Activated T-cell treated with anti-CD3 and anti-CD28 coated beads, Interleukin-2, amount 50 U/mL, for 48 hours (primary cell): ENCODE measurements at regions not wholly inside any gene's neighbourhood (a gene's known extent, or its start where the extent isn't known, plus 50 kb on each side); places are given as distances from the start of the nearest gene placed in this dataset.

Experiments
- DNase-seq, 2 experiments: peaks; one replicate each; pipeline ENCODE4 v3.0.0-alpha.2; 2020

DNA sequence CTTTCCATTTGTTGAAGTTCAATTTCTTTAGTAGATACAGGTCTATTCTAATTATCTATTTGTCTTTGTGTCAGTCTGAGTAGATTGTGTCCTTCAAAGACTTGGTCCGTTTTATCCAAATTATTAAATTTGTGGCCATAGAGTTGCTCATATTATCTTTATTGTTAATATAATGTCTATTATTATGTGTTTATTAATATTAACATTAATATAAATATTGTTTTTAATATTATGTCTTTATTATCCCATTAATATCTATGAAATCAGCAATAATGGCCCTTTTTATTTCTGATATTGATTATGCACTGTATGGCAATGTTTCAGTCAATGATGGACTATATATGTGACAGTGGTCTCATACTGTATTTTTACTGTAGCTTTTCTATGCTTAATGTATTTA lies 2067.3 kb upstream of the AGA start:
- DNase-seq = no peak

DNA sequence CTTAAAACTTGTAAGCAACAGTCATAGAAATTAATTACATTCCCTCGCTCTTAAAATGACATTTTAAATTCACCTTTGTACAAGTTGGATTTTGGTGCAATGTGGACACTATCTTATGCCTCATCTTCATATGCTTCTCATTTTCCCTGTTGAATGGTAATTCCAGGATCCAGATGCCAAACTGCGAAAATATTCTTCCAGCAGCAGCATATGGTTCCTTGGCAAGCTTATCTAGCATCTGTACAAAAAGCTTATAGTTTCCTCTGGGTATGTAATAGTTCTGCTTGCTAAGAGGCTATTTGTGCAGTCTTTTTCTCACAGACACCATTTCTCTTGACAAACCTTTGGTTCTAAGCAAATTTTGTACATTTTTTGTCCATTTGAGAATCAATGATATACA lies 2079.7 kb upstream of the AGA start:
- no peak for DNase-seq

- no peak for DNase-seq
These were observed 2088.7 kb upstream of the AGA start for GRCh38 chr4:179530958-179531357.

GRCh38 chr4:179536694-179537093 lies 2094.5 kb upstream of the AGA start:
- no peak for DNase-seq

DNA sequence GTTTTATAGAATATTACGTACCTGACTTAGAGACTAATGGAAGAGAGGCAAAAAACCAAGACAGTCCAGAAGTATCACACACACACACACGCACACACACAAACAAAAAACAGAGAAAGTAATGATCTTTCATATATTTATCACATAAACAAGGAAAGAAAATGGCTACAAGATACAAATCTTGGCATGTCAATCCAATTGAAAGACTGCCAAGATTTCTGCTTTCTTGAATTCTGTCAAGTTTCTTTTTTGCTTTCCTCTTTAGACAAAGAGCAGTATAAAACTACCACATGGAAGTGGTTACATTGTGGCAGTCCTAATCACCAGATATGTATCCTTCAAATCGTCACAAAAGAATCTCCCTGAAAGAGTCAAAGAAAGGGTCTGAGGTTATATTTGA lies 2097.4 kb upstream of the AGA start:
- DNase-seq = no peak

DNA sequence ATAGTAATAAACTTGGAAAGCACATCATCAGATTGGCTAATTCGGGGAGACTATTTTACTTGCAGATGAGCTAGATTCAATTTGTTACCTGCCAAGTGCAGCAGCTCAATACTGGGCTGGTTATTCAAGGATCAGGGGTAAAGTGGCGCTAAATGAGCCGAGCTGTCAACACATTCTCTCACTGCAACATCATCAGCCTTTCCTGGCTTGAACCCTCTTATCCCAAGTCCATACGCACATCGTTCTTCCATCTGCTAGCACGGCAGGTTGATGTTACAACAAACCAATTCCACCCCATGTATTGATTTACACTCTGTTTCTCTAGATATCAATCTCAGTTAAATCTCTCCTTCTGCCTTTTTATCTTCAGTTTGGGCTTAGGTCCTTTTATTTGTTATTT lies 2101.5 kb upstream of the AGA start:
- DNase-seq = no peak

GRCh38 chr4:179544496-179544895 lies 2102.3 kb upstream of the AGA start:
- DNase-seq = no peak

DNA sequence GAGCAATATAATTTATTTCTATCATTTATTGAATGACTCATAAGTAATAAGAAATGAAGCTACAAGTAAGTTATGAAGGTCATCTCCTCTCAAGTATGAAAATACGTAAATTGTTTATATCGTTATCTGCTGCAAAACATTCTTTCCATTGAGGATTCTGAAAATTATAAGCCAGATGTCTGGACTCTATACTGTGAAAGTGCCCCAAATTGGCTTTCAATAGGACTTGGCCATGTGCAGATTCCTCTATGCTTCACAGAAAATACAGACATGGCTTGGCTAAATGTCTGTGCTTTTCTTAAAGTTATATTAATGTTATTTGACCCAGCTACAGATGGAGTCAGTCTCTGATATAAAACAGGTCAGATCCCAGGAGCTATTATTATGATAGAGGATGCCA lies 2109.9 kb upstream of the AGA start:
- DNase-seq = no peak

GRCh38 chr4:179563741-179564140 lies 2121.5 kb upstream of the AGA start:
- DNase-seq = no peak

DNA sequence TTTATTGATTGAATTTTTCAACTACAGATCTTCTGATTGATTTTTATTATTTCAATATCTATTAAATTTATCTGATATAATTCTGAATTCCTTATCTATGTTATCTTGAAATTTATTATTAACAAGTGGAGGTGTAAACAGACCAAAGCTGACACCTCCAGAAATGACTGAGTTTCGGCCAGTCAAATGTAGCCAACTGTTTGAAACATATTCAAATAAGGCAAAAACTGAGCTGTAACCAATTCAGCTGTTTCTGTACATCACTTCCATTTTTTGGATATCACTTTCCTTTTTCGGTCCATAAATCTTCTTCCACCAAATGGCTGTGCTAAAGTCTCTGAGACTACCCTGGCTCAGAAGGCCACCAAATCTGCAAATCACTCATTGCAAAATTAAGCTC lies 2127.3 kb upstream of the AGA start:
- no peak for DNase-seq

- DNase-seq = no peak
These were observed 2140.1 kb upstream of the AGA start for GRCh38 chr4:179582164-179582905.

GRCh38 chr4:179583221-179583620 lies 2141.0 kb upstream of the AGA start:
- DNase-seq = no peak

GRCh38 chr4:179584101-179584500 lies 2141.9 kb upstream of the AGA start:
- DNase-seq = no peak

DNA sequence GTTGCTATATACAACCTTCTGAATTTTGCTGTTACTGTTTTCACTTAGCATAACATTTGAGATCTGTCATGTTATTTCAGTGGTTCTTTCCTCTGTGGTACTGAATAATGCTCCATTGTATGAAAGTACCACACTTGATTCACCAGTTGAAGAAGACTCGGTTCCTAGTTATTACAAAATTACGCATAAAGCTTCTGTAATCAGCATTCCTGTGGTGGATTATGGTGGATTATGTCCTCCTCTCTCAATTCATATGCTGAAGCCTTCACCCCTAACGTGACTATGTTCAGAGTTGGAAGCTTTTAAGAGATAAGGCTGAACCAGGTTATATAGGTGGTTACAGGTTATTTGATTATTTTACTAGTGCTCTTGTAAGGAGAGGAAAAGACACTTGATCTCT lies 2143.5 kb upstream of the AGA start:
- DNase-seq = no peak

DNA sequence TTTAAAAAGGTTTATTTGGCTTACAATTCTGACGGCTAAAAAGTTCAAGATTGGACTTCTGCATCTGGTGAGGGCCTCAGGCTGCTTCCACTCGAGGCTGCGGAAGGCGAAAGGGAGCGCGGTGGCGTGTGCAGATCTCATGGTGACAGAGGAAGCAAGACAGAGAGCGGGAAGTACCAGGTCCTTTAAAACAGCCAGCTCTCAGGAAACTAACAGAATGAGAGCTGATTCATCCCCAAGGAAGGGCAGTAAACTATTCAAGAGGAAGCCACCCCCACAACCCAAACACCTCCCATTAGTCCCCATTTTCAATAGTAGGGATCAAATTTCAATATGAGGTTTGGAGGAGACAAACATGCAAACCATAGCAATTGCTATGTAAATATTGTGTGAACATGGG lies 2144.2 kb upstream of the AGA start:
- DNase-seq = no peak

DNA sequence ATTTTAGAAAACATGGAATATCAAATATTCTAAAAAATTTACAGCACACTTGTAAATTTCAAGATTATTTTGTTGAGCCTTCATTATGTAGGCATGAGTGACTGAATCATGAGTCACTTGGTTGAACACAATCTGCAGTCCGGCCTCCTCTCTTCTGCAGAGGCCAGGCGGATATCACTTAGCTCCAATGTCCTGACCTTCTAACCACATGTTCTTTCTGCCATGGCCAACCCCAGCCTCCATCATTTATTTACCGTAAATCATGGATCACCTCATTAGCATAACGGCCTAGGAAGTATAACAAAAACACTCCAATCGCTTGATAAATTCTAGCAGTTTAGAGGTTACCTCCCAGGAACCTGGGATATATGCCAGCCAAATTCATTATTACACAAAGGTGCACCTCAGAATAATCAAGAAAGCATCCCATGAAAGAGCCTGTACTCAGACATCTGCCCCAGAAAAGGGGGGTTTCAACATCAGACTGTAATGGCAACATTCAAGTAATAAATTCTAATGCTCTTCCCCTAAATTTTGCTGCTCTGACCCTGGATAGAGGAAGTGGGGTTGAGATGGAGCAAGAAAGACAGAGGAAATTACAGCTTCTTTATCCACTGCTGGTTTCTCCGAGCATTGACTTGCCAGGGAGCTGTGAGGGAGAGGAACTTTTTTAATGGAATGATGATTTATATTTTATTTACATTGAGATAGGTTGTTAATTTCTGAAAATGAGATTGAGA lies 2153.6 kb upstream of the AGA start:
- DNase-seq = no peak

- DNase-seq = no peak
These were observed 2154.4 kb upstream of the AGA start for GRCh38 chr4:179596621-179597020.

- no peak for DNase-seq
These were observed 2155.1 kb upstream of the AGA start for GRCh38 chr4:179597301-179597700.

DNA sequence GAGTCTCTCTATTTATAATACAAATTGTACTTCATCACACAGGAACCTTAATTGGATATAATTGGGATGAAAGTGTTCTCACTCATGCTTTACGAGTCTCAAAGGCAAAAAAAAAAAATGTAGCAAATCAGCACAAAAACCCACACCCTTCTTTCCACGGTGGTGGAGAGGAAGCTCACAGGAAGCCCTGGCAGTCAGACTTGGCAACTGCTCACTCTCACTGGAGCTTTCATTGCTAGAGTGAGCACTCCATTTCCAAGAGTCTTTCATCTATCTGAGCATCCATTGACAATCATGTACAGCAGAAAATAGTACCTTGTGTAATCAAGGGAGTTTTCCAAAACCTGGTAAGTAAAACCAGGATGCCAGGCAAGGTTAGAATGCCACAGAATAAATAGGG lies 2159.4 kb upstream of the AGA start:
- DNase-seq = no peak

DNA sequence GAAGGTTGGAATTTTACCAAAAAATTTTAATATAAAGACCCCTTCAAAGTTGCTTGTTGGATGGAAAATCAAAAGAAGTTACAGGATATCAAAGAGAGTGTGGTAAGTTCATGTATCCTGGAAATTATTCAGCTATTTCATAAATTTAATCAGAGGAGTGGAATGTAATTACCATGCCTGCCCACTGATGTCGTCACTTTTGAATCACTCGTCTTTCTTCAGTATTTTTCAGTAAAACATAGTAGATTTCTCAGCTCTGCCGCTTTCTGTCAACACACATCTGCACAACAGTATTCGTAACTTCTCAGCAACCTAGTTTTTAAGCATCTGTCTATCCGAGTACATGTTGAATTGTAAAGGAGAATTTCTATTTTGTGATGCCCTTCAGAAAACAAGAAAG lies 2163.0 kb upstream of the AGA start:
- DNase-seq = no peak

DNA sequence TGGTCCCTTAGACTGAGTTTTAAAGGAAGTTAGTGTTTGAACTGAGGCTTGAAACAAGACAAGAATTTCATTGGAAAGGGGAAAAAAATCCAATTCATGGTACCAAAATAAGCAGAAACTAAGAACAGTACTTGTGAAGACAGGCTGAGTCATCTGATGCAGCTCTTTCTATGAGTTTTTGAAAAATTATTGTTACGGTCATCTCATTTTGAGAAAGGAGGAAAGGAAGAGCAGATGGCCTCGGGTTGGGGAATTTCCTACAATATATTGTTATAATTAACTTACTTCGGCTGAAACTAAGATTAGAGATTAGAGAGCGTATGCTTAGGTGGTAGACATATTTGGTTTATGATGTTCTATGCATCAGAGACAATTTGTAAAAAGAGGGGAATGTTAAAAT lies 2164.8 kb upstream of the AGA start:
- DNase-seq = no peak

GRCh38 chr4:179615704-179616103 lies 2173.5 kb upstream of the AGA start:
- no peak for DNase-seq

DNA sequence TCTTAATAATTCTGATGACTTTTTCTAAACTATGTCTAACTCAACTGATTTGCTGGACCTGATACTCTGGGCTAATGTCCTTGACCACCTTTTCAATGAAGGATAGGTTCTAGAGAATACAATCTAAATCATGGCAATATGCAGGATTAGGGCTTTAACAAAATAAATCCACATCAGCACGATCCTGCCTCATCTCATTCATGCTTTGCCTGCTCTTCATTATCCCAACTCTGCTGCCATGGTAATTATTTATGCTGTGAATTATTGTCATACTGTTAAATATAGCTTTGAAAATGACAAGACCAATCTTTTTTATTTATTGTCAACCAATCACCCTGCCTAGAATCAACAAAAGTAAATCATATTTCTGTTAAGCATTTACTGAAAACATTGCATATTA lies 2176.7 kb upstream of the AGA start:
- no peak for DNase-seq

- no peak for DNase-seq
These were observed 2182.5 kb upstream of the AGA start for GRCh38 chr4:179624768-179625181.

GRCh38 chr4:179625406-179625805 lies 2183.2 kb upstream of the AGA start:
- no peak for DNase-seq
